Activated CD4-positive, alpha-beta T cell treated with anti-CD3 and anti-CD28 coated beads, Interleukin-2, amount 50 U/mL, for 24 hours (primary cell): ENCODE measurements at regions not wholly inside any gene's neighbourhood (a gene's known extent, or its start where the extent isn't known, plus 50 kb on each side); places are given as distances from the start of the nearest gene placed in this dataset.

ENCODE experiments used
- DNase-seq, 2 donors: peaks; one replicate each; pipeline ENCODE4 v3.0.0-alpha.2; 2020; ENCODE audit warnings: low read depth in 1 of 2, low spot score in 1 of 2

GRCh38 chr17:36813957-36814563 lies 123.2 kb upstream of the LHX1 start:
- no peak for DNase-seq

GRCh38 chr17:36814958-36815357 lies 122.3 kb upstream of the LHX1 start:
- DNase-seq = no peak

GRCh38 chr17:36816214-36816906 lies 120.9 kb upstream of the LHX1 start:
- DNase-seq = no peak

GRCh38 chr17:36816907-36817288 lies 120.4 kb upstream of the LHX1 start:
- DNase-seq = no peak

GRCh38 chr17:36817483-36818048 lies 119.7 kb upstream of the LHX1 start:
- DNase-seq = no peak

- DNase-seq = no peak
Measured at GRCh38 chr17:36818134-36818825, 119.0 kb upstream of the LHX1 start.

- no peak for DNase-seq
Measured at GRCh38 chr17:36823850-36824677, 113.2 kb upstream of the LHX1 start.

- no peak for DNase-seq
Measured at GRCh38 chr17:36824678-36825101, 112.6 kb upstream of the LHX1 start.

GRCh38 chr17:36825113-36825512 lies 112.2 kb upstream of the LHX1 start:
- no peak for DNase-seq

- no peak for DNase-seq
Measured at GRCh38 chr17:36825521-36825920, 111.8 kb upstream of the LHX1 start.

- DNase-seq = no peak
Measured at GRCh38 chr17:36825951-36826350, 111.3 kb upstream of the LHX1 start.

- no peak for DNase-seq
Measured at GRCh38 chr17:36827081-36827480, 110.2 kb upstream of the LHX1 start.

- no peak for DNase-seq
Measured at GRCh38 chr17:36829676-36830075, 107.6 kb upstream of the LHX1 start.

GRCh38 chr17:36833279-36833678 lies 104.0 kb upstream of the LHX1 start:
- DNase-seq = no peak

GRCh38 chr17:36835036-36835435 lies 102.2 kb upstream of the LHX1 start:
- no peak for DNase-seq

- no peak for DNase-seq
Measured at GRCh38 chr17:36837195-36837938, 99.9 kb upstream of the LHX1 start.

GRCh38 chr17:36837939-36838272 lies 99.4 kb upstream of the LHX1 start:
- no peak for DNase-seq

- DNase-seq = no peak
Measured at GRCh38 chr17:36839256-36839655, 98.0 kb upstream of the LHX1 start.

- no peak for DNase-seq
Measured at GRCh38 chr17:36840796-36841195, 96.5 kb upstream of the LHX1 start.

GRCh38 chr17:36842231-36842819 lies 95.0 kb upstream of the LHX1 start:
- no peak for DNase-seq
